ENCODE measurements at regions not wholly inside any gene's neighbourhood (a gene's known extent, or its start where the extent isn't known, plus 50 kb on each side); places are given as distances from the start of the nearest gene placed in this dataset.
A peak's percentile ranks its signal among the peaks of the same experiment; 100 is the strongest.
"Not testable (repeated sequence)": the region's sequence is repeated elsewhere in the genome, so short reads cannot be mapped to it uniquely, and the experiment has no call there.

DNA sequence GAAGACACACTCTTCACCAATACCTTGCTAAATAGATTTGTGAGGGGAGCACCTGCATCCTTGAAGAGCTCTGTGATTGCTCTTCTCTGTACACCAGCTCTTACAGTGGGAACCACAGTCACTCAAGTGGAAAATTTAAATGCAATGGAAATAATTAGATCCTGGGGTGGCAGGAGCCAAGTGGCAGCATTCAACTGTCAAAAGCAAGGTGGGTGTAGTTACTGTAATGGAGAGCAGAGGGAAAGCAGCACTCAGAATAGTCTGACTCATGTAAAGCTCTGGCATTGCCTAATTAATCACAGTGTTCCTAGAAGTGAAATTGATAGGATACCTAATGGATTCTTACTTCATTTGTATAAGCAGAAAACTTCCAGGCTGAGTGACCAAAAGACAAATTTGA, 245.8 kb downstream of the KCNE4 start (continued):
- no peak for TF ChIP-seq MXI1 (IDR thresholded peaks at IDR 0.05; ENCODE audit: low read depth, low read length)
- TF ChIP-seq GATA2 (CRISPR knock-in tag; IDR thresholded peaks at IDR 0.05): no peak
- TF ChIP-seq RXRA (IDR thresholded peaks at IDR 0.05; ENCODE audit: borderline replicate concordance, low read depth): no peak
- TF ChIP-seq, protein P1, sequence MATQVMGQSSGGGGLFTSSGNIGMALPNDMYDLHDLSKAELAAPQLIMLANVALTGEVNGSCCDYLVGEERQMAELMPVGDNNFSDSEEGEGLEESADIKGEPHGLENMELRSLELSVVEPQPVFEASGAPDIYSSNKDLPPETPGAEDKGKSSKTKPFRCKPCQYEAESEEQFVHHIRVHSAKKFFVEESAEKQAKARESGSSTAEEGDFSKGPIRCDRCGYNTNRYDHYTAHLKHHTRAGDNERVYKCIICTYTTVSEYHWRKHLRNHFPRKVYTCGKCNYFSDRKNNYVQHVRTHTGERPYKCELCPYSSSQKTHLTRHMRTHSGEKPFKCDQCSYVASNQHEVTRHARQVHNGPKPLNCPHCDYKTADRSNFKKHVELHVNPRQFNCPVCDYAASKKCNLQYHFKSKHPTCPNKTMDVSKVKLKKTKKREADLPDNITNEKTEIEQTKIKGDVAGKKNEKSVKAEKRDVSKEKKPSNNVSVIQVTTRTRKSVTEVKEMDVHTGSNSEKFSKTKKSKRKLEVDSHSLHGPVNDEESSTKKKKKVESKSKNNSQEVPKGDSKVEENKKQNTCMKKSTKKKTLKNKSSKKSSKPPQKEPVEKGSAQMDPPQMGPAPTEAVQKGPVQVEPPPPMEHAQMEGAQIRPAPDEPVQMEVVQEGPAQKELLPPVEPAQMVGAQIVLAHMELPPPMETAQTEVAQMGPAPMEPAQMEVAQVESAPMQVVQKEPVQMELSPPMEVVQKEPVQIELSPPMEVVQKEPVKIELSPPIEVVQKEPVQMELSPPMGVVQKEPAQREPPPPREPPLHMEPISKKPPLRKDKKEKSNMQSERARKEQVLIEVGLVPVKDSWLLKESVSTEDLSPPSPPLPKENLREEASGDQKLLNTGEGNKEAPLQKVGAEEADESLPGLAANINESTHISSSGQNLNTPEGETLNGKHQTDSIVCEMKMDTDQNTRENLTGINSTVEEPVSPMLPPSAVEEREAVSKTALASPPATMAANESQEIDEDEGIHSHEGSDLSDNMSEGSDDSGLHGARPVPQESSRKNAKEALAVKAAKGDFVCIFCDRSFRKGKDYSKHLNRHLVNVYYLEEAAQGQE (IDR thresholded peaks at IDR 0.05; ENCODE audit: low read depth, low read length): no peak
- TF ChIP-seq RAD21 (IDR thresholded peaks at IDR 0.05; ENCODE audit: low read length): no peak

DNA sequence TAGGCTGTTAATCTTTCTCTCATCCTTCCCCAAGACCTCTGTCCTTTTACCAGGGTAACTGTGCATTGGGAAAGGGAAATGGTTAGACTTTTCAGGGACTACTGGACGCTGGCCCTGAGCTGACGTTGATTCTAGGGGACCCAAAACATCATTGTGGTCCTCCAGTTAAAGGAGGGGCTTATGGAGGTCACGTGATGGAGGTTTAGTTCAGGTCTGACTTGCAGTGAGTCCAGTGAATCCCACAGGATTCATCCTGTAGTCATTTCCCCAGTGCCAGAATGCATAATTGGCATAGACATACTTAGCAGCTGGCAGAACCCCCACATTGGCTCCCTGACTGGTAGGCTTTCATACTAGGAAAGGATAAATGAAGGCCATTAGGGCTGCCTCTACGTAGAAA, 246.3 kb downstream of the KCNE4 start:
- H3K79me2 ChIP-seq (ENCODE audit: insufficient read depth); H3K9me2 ChIP-seq; H4K20me1 ChIP-seq (ENCODE audit: insufficient read depth); DNase-seq; H3F3A ChIP-seq (replicated peaks; ENCODE audit: insufficient read depth); H3K27me3 ChIP-seq (ENCODE audit: insufficient read depth); H2AFZ ChIP-seq (ENCODE audit: low read depth); H3K4me3 ChIP-seq (ENCODE audit: low read depth in 2 of 2, low read length in 1 of 2); H3K36me3 ChIP-seq (replicated peaks in 1 of 2; ENCODE audit: control insufficient read depth in 1 of 2, insufficient read depth in 2 of 2, low read length in 1 of 2); H3K9me3 ChIP-seq; CTCF ChIA-PET; H3K4me2 ChIP-seq; H3K9ac ChIP-seq: not testable (repeated sequence)
- Histone ChIP-seq H3K27ac (ENCODE audit: low read depth in 2 of 2, low read length in 1 of 2) (peak overlapping the region; percentile 35 to 50; a peak in 3 of 4 replicates), H3K4me1 (ENCODE audit: control insufficient read depth in 1 of 2, insufficient read depth in 2 of 2, low read depth in 1 of 2, low read length in 1 of 2) (peaks cover 9 to 14% of the 10 kb centered on the region in 2 experiments; a peak in 2 of 4 replicates)
- 81% methylated on average over 4 of the region's 4 CpGs for WGBS (ENCODE audit: low lambda C conversion rate)
- POLR2A ChIA-PET: interaction anchor here (0.6 kb wide), 1 partner anchor 26 kb away, joined by 3 read pairs; no protein-coding TSS in a partner anchor

DNA sequence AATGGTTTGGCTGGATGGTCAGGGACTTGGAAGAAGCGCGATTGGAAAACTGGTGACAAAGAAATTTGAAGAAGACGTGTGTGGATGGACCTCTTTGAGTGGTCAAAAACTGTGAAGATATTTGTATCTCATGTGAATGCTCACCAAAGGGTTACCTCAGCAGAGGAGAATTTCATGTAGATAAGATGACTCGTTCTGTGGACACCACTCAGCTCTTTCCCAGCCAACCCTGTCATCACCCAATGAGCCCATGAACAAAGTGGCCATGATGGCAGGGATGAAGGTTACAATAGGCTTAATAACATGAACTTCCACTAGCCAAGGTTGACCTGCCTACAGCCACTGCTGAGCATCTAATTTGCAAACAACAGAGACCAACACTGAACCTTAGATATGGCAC, 248.3 kb downstream of the KCNE4 start:
- ChIA-PET POLR2A (no interaction called here), CTCF (no interaction called here)
- Histone ChIP-seq H4K20me1 (ENCODE audit: insufficient read depth) (no peaks in the 10 kb centered on the region), H3K9me2 (no peaks in the 10 kb centered on the region), H3K27me3 (ENCODE audit: insufficient read depth) (no peaks in the 10 kb centered on the region), H2AFZ (ENCODE audit: low read depth) (no peak overlapping the region), H3K9ac (no peak overlapping the region), H3K4me3 (ENCODE audit: low read depth in 2 of 2, low read length in 1 of 2) (no peak overlapping the region), H3K4me2 (no peak overlapping the region), H3K36me3 (replicated peaks in 1 of 2; ENCODE audit: control insufficient read depth in 1 of 2, insufficient read depth in 2 of 2, low read length in 1 of 2) (no peaks in the 10 kb centered on the region), H3F3A (replicated peaks; ENCODE audit: insufficient read depth) (no peaks in the 10 kb centered on the region), H3K27ac (ENCODE audit: low read depth in 2 of 2, low read length in 1 of 2) (no peak overlapping the region), H3K4me1 (ENCODE audit: control insufficient read depth in 1 of 2, insufficient read depth in 2 of 2, low read depth in 1 of 2, low read length in 1 of 2) (peaks cover 9 to 14% of the 10 kb centered on the region in 2 experiments; a peak in 2 of 4 replicates), H3K9me3 (no peaks in the 10 kb centered on the region), H3K79me2 (ENCODE audit: insufficient read depth) (no peaks in the 10 kb centered on the region)
- no peak for DNase-seq
- TF ChIP-seq FOXJ3 (CRISPR knock-in tag; IDR thresholded peaks at IDR 0.05) (no peak), TCF12 (IDR thresholded peaks at IDR 0.05) (no peak)
- TF ChIP-seq, protein P2, sequence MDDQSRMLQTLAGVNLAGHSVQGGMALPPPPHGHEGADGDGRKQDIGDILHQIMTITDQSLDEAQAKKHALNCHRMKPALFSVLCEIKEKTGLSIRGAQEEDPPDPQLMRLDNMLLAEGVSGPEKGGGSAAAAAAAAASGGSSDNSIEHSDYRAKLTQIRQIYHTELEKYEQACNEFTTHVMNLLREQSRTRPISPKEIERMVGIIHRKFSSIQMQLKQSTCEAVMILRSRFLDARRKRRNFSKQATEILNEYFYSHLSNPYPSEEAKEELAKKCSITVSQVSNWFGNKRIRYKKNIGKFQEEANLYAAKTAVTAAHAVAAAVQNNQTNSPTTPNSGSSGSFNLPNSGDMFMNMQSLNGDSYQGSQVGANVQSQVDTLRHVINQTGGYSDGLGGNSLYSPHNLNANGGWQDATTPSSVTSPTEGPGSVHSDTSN (IDR thresholded peaks at IDR 0.05): 0 out of 2 replicates have a peak, but pooled peaks have one; percentile 10
- 89% methylated on average over 4 of the region's 4 CpGs for WGBS (ENCODE audit: low lambda C conversion rate)

All from SK-N-SH (cell line).